Smooth muscle cell (in vitro differentiated cells): ENCODE measurements at regions not wholly inside any gene's neighbourhood (a gene's known extent, or its start where the extent isn't known, plus 50 kb on each side); places are given as distances from the start of the nearest gene placed in this dataset.

Source experiments
- DNase-seq: peaks from one replicate; lab custom pipeline; 2025; ENCODE audit not compliant: unreplicated experiment; lab: John Stamatoyannopoulos, UW
- H2AFZ ChIP-seq: fragments of 200-600 bp; sonication (generic); 2 replicates; pipeline ENCODE4 v1.6.0; 2016; ENCODE audit warnings: antibody characterized with exemption, low read depth, mild to moderate bottlenecking
- H3F3A ChIP-seq: fragments of 200-600 bp; sonication (generic); 2 replicates; pipeline ENCODE4 v1.6.0; 2017; ENCODE audit warnings: antibody characterized with exemption, low read depth
- H3K27ac ChIP-seq: fragments of 200-600 bp; sonication (generic); 2 replicates; pipeline ENCODE4 v1.5.1; 2016; ENCODE audit warnings: low read depth, mild to moderate bottlenecking
- H3K27me3 ChIP-seq: fragments of 200-600 bp; sonication (generic); 2 replicates; pipeline ENCODE4 v1.6.1; 2016; ENCODE audit warnings: low read depth, mild to moderate bottlenecking
- H3K36me3 ChIP-seq: fragments of 200-600 bp; sonication (generic); 2 replicates; pipeline ENCODE4 v1.5.1; 2016; ENCODE audit warnings: low read depth
- H3K4me1 ChIP-seq: fragments of 200-600 bp; sonication (generic); 2 replicates; pipeline ENCODE4 v1.5.1; 2016; ENCODE audit warnings: low read depth
- H3K4me2 ChIP-seq: fragments of 200-600 bp; sonication (generic); 2 replicates; pipeline ENCODE4 v1.6.0; 2016; ENCODE audit warnings: mild to moderate bottlenecking
- H3K4me3 ChIP-seq: fragments of 200-600 bp; sonication (generic); 2 replicates; pipeline ENCODE4 v1.5.1; 2016; ENCODE audit warnings: mild to moderate bottlenecking
- H3K79me2 ChIP-seq: fragments of 200-600 bp; sonication (generic); 2 replicates; pipeline ENCODE4 v1.6.0; 2016; ENCODE audit warnings: low read depth, mild to moderate bottlenecking
- H3K9ac ChIP-seq: fragments of 200-600 bp; sonication (generic); 2 replicates; pipeline ENCODE4 v1.6.0; 2016; ENCODE audit warnings: low read depth
- H3K9me3 ChIP-seq: fragments of 200-600 bp; sonication (generic); replicated peaks from 2 replicates; pipeline ENCODE4 v1.5.1; 2016; ENCODE audit warnings: low read depth
- H4K20me1 ChIP-seq: fragments of 200-600 bp; sonication (generic); 2 replicates; pipeline ENCODE4 v1.6.0; 2016; ENCODE audit warnings: low read depth
- WGBS: methylation state at CpG from one replicate; pipeline ENCODE4 v1.1.7; 2016; ENCODE audit warnings: low lambda C conversion rate; 5-methylcytosine and 5-hydroxymethylcytosine counted together
- TF ChIP-seq, protein P1 (sequence below): fragments of 200-600 bp; sonication (generic); IDR thresholded peaks from 2 replicates; pipeline ENCODE4 v1.5.1; 2017; ENCODE audit warnings: borderline replicate concordance, mild to moderate bottlenecking, antibody characterized with exemption; ENCODE audit not compliant: insufficient read depth, poor library complexity, severe bottlenecking

DNA sequence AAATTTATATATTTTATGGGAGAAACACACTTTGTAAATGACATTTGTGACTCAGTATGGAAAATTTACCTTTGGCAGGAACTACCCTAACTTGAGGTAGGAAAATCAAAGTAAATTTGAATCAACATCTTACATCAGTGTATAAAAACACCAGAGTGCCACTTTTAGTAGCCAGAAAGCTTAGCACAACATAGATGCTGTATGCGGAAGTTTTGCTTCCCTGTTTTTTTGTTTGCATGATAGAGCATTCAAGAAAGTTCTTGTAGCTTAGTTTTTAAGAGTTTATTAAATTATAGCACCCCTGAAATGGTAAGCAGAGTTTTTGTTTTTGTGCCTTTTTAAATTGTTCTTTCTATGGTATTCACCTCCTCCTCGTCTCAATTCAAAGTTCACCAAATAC, 120.8 kb upstream of the RAP2B start:
- Histone ChIP-seq H3K36me3 (no peaks in the 10 kb centered on the region), H3K9me3 (no peaks in the 10 kb centered on the region), H4K20me1 (no peaks in the 10 kb centered on the region), H3K79me2 (no peaks in the 10 kb centered on the region), H3K9ac (no peak overlapping the region), H3F3A (no peaks in the 10 kb centered on the region), H3K27me3 (no peaks in the 10 kb centered on the region), H3K4me2 (no peak overlapping the region), H2AFZ (no peak overlapping the region), H3K4me1 (peaks cover 8% of the 10 kb centered on the region), H3K27ac (no peak overlapping the region), H3K4me3 (no peak overlapping the region)
- WGBS = 99% methylated on average over 2 of the region's 2 CpGs
- no peak for DNase-seq
- TF ChIP-seq, protein P1, sequence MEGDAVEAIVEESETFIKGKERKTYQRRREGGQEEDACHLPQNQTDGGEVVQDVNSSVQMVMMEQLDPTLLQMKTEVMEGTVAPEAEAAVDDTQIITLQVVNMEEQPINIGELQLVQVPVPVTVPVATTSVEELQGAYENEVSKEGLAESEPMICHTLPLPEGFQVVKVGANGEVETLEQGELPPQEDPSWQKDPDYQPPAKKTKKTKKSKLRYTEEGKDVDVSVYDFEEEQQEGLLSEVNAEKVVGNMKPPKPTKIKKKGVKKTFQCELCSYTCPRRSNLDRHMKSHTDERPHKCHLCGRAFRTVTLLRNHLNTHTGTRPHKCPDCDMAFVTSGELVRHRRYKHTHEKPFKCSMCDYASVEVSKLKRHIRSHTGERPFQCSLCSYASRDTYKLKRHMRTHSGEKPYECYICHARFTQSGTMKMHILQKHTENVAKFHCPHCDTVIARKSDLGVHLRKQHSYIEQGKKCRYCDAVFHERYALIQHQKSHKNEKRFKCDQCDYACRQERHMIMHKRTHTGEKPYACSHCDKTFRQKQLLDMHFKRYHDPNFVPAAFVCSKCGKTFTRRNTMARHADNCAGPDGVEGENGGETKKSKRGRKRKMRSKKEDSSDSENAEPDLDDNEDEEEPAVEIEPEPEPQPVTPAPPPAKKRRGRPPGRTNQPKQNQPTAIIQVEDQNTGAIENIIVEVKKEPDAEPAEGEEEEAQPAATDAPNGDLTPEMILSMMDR = no peak

DNA sequence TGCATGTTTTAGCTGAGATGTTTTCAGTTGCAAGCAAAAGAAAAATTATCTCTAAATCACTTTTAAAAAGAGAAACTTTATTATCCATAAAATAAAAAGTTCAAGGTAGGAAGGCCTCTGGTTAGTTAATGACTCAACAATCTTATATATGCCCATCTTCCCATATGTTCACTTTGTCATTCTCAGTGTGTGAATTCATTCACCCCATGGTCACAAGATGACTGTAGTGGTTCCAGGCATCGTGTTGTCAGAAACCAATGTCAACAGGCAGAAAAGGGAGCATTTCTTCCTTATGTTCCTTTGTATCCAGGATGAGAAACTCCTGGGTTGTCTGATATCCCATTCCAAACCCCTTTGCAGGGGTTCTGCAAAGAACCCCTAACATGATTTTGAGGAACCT, 119.9 kb upstream of the RAP2B start:
- TF ChIP-seq, protein P1 = no peak
- H3K27me3 ChIP-seq = no peaks in the 10 kb centered on the region
- H3K4me2 ChIP-seq = no peak overlapping the region
- H3K4me3 ChIP-seq = no peak overlapping the region
- H2AFZ ChIP-seq = no peak overlapping the region
- no peaks in the 10 kb centered on the region for H3K9me3 ChIP-seq
- H3K27ac ChIP-seq = no peak overlapping the region
- no peaks in the 10 kb centered on the region for H3K36me3 ChIP-seq
- H3K79me2 ChIP-seq = no peaks in the 10 kb centered on the region
- 82% methylated on average over 1 of the region's 1 CpG for WGBS
- no peak for DNase-seq
- no peak overlapping the region for H3K9ac ChIP-seq
- H3F3A ChIP-seq = no peaks in the 10 kb centered on the region
- no peaks in the 10 kb centered on the region for H4K20me1 ChIP-seq
- H3K4me1 ChIP-seq = peaks cover 8% of the 10 kb centered on the region

DNA sequence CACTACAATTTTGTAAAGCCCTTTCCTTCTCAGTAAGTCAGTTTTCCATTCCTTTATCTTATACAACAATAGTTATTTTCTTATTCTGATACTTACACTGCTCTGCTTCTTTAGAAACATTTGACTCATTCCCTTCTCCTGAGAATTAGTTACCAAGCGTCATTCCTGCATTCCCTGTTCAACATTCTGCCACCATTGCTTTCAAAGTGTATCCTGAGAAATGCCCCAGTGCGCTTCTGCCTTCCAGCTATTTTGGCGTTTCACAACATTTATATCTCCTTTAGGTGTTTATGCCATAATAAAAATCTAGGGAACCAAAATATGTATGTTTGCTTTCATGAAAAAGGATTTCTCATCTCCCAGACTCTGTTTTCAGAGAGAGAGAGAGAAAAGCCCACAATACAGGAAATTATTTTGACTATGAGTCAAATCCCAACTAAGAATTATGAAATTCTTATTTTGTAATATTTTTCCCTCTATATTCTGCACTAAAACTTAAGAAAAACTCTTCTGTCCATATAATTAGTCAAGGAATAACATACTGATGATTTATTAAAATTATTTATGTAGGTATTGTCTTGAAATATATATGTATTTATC, 118.2 kb upstream of the RAP2B start:
- Histone ChIP-seq H4K20me1 (no peaks in the 10 kb centered on the region), H2AFZ (peak overlapping the region; percentile 66), H3K9ac (peak overlapping the region; percentile 41), H3K4me3 (peak overlapping the region; percentile 39), H3K4me1 (peaks cover 8% of the 10 kb centered on the region), H3K79me2 (no peaks in the 10 kb centered on the region), H3K27me3 (no peaks in the 10 kb centered on the region), H3K36me3 (no peaks in the 10 kb centered on the region), H3K9me3 (no peaks in the 10 kb centered on the region), H3K4me2 (peak overlapping the region; percentile 79), H3K27ac (peak overlapping the region; percentile 69), H3F3A (no peaks in the 10 kb centered on the region)
- no peak for DNase-seq
- TF ChIP-seq, protein P1 = no peak
- WGBS = 65% methylated on average over 3 of the region's 3 CpGs

DNA sequence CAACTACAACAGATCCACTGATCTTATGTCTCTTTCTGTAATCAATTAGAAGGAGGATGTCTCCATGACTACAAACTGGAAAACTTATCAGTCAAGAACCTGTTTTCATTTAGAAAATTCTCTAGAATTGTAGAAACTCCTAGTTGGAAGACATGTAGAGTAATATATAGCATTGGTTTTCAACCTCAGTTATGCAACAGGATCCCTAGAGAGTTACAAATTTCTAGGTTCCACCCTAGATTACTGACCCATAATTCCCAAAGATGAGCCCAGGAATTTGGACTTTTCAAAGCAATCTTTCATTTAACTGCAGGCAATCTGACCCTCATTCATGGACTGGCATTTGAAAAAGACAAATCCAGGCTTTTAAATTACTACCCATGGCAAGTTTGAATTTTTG, 116.9 kb upstream of the RAP2B start:
- Histone ChIP-seq H3K79me2 (no peaks in the 10 kb centered on the region), H3K4me2 (no peak overlapping the region), H3K4me3 (no peak overlapping the region), H3K27me3 (no peaks in the 10 kb centered on the region), H3K9me3 (no peaks in the 10 kb centered on the region), H3K9ac (no peak overlapping the region), H3K36me3 (no peaks in the 10 kb centered on the region), H2AFZ (no peak overlapping the region), H4K20me1 (no peaks in the 10 kb centered on the region), H3F3A (no peaks in the 10 kb centered on the region), H3K4me1 (peaks cover 8% of the 10 kb centered on the region), H3K27ac (no peak overlapping the region)
- DNase-seq = no peak
- TF ChIP-seq, protein P1 = no peak
